Activated T-cell treated with anti-CD3 and anti-CD28 coated beads, Interleukin-2, amount 50 U/mL, for 72 hours (primary cell): ENCODE measurements at regions not wholly inside any gene's neighbourhood (a gene's known extent, or its start where the extent isn't known, plus 50 kb on each side); places are given as distances from the start of the nearest gene placed in this dataset.

Experiments
- ATAC-seq, 2 donors: fragments of 150-1000 bp; cut with Tn5 transposase; replicated peaks in 1 of 2; 2 replicates each; pipeline ENCODE4 v1.10.0; 2021; ENCODE audit warnings: moderate library complexity in 2 of 2, mild to moderate bottlenecking in 1 of 2
- DNase-seq, 2 donors: peaks; one replicate each; pipeline ENCODE4 v3.0.0; 2021 to 2022; ENCODE audit warnings: mixed read lengths in 1 of 2
- H3K27ac Mint-ChIP-seq: one replicate; pipeline ENCODE4 v1.8.0; 2022; ENCODE audit warnings: mild to moderate bottlenecking, moderate library complexity, mixed read lengths
- H3K27me3 Mint-ChIP-seq: one replicate; pipeline ENCODE4 v1.8.0; 2022; ENCODE audit warnings: low read depth, mixed read lengths
- H3K36me3 Mint-ChIP-seq, 2 donors: one replicate each; pipeline ENCODE4 v1.8.0; 2022; ENCODE audit warnings: mixed read lengths in 2 of 2, mild to moderate bottlenecking in 1 of 2; ENCODE audit not compliant: insufficient read depth in 2 of 2
- H3K4me1 Mint-ChIP-seq: one replicate; pipeline ENCODE4 v1.8.0; 2022; ENCODE audit warnings: low read depth, mixed read lengths
- H3K4me3 Mint-ChIP-seq, 2 donors: one replicate each; pipeline ENCODE4 v1.8.0; 2022; ENCODE audit warnings: mild to moderate bottlenecking in 2 of 2, mixed read lengths in 2 of 2, moderate library complexity in 2 of 2
- H3K9me3 Mint-ChIP-seq, 2 donors: one replicate each; pipeline ENCODE4 v1.8.0; 2022; ENCODE audit warnings: mixed read lengths in 2 of 2

DNA sequence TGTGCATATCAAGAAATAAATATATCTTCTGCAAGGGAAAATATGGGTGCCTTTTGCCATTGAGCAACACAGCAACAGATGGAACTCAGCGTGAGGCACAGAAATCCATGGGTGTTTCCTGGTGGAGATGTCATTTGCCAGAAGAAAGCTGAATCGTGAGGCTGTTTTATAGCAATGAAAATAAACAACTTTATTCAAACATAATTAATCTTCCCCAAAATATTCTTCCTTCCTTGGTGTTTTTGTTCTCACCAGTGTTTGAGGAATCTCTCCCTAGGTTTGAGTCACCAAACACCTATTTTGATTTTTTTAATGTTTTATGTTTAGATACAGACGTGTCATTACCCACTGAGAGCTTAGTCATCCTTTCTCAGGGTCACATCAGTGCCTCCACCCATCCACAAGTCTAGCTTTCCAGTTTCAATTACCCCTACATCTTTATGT is 65.8 kb upstream of the PAPPA start:
- H3K4me1 Mint-ChIP-seq = no peaks in the 10 kb centered on the region
- no peak overlapping the region for H3K27ac Mint-ChIP-seq
- no peak overlapping the region for H3K4me3 Mint-ChIP-seq
- DNase-seq (no peak), ATAC-seq (no peak)
- no peaks in the 10 kb centered on the region for H3K27me3 Mint-ChIP-seq
- H3K36me3 Mint-ChIP-seq = no peaks in the 10 kb centered on the region
- peaks cover 0 to 4% of the 10 kb centered on the region in 2 donors for H3K9me3 Mint-ChIP-seq

DNA sequence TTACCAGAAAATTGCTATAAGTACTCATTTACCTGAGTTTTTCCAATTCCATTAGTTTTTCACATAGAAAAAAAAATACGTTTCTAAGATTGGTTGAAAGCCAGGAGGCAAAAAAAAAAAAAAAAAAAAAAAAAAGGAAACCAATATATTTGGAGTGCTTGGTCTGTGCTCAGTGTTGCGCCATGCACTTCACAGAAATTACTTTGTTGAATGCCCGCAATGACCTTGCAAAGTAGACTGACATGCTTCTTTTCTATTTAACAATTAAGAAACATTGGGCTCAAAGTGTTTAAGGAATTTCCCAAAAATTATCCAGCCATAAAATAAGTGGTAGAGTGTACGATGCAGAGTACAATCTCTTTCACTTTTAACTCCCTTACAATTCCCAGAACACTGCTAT is 65.2 kb upstream of the PAPPA start:
- ATAC-seq = no peak

DNA sequence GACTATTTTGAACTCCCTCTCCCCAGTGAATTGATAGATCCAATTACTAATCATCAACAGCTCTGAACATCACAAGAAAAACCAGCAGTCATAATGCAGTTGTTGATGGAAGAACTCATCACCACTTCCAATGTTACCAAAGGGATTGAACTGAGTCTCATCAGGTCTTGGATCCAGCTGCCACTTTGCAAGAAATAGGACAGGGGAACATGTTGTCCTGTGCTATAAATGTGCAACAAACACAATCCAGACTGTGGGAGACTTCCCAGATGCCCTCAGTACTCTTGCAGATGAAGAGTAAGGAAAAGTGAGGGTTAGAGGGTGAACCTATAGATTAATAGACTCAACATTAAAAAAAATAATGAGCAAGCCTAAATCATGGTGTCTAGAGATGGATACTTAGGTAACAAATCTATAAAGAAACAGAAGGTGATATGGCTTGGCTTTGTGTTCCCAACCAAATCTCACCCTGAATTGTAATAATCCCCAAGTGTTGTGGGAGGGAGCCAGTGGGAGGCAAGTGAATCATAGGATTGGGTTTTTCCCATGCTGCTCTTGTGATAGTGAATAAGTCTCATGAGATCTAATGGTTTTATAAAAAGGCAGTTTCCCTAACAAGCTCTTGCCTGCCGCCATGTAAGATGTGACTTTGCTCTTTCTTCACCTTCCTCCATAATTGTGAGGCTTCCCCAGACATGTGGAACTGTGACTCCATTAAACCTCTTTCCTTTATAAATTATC is 63.4 kb upstream of the PAPPA start:
- H3K36me3 Mint-ChIP-seq = no peaks in the 10 kb centered on the region
- H3K4me1 Mint-ChIP-seq = no peaks in the 10 kb centered on the region
- H3K27ac Mint-ChIP-seq = no peak overlapping the region
- no peak for ATAC-seq
- no peak overlapping the region for H3K4me3 Mint-ChIP-seq
- H3K9me3 Mint-ChIP-seq = peaks cover 0 to 4% of the 10 kb centered on the region in 2 donors
- DNase-seq = no peak
- no peaks in the 10 kb centered on the region for H3K27me3 Mint-ChIP-seq

More for the DNA sequence above, 65.2 kb upstream of the PAPPA start:
- no peak for DNase-seq
- Mint-ChIP-seq H3K27ac (no peak overlapping the region), H3K27me3 (no peaks in the 10 kb centered on the region), H3K4me3 (no peak overlapping the region), H3K9me3 (peaks cover 0 to 4% of the 10 kb centered on the region in 2 donors), H3K36me3 (no peaks in the 10 kb centered on the region), H3K4me1 (no peaks in the 10 kb centered on the region)

DNA sequence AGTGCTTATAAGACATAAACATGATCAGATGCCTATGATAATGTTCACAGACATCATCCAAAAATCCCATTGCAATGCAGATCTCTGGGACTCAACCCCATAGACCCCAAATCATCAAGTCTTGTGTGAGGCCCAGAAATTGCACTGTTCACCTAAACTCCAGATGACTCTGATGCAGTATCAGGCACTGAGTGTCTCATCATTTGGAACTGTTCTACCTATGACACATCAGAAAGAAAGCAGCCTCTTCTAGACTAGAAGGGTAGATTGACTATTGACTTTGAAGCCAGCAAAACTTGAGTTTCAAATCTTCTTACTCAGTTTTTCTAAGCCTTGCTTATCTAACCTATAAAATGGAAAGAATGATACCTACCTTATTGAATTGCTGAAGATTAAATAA is 58.7 kb upstream of the PAPPA start:
- no peak overlapping the region for H3K27ac Mint-ChIP-seq
- no peaks in the 10 kb centered on the region for H3K27me3 Mint-ChIP-seq
- H3K36me3 Mint-ChIP-seq = no peaks in the 10 kb centered on the region
- no peak for DNase-seq
- ATAC-seq = no peak
- no peak overlapping the region for H3K4me3 Mint-ChIP-seq
- no peaks in the 10 kb centered on the region for H3K4me1 Mint-ChIP-seq
- H3K9me3 Mint-ChIP-seq = peaks cover 0 to 4% of the 10 kb centered on the region in 2 donors

DNA sequence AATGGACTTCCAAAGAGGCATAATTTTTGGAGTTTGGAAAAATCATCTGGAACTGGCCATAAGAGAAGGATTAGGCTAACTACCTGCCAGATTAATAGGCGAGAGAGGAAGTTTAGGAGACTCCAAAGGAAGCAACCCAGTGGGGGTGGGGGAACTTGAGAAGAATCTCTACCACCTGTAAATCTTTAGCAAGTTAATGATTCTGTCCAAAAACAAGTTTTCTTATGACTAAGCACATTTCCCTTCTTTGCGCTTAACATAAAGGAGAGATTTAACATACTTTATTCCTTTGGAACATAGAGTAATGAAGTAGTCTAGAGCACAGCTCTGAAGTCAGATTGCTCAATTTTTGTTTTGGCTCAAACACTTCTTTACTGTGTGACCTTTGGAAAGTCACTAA is 58.2 kb upstream of the PAPPA start:
- no peaks in the 10 kb centered on the region for H3K36me3 Mint-ChIP-seq
- no peaks in the 10 kb centered on the region for H3K27me3 Mint-ChIP-seq
- no peaks in the 10 kb centered on the region for H3K4me1 Mint-ChIP-seq
- peaks cover 0 to 4% of the 10 kb centered on the region in 2 donors for H3K9me3 Mint-ChIP-seq
- no peak overlapping the region for H3K27ac Mint-ChIP-seq
- H3K4me3 Mint-ChIP-seq = no peak overlapping the region
- ATAC-seq (no peak), DNase-seq (no peak)

DNA sequence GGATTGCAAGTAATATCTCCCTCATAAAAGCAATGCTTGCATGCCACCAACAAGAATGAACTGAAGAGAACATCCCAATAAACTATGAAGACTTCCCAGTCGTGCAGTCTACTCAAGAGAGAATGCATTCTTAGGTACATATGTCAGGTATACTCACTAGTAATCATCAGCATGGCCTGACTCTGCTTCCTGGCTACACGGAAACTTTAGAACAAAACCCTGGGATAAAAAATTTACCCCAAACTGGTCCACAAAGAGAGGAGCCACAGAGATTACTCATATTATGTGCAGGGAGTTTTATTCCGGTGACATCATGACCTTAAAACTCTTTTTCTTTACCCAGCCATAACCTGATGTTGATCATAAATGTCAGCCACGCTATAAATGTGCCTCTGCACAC is 57.5 kb upstream of the PAPPA start:
- Mint-ChIP-seq H3K36me3 (no peaks in the 10 kb centered on the region), H3K9me3 (peaks cover 0 to 4% of the 10 kb centered on the region in 2 donors), H3K27ac (no peak overlapping the region), H3K27me3 (no peaks in the 10 kb centered on the region), H3K4me1 (no peaks in the 10 kb centered on the region), H3K4me3 (no peak overlapping the region)
- ATAC-seq (no peak), DNase-seq (no peak)

DNA sequence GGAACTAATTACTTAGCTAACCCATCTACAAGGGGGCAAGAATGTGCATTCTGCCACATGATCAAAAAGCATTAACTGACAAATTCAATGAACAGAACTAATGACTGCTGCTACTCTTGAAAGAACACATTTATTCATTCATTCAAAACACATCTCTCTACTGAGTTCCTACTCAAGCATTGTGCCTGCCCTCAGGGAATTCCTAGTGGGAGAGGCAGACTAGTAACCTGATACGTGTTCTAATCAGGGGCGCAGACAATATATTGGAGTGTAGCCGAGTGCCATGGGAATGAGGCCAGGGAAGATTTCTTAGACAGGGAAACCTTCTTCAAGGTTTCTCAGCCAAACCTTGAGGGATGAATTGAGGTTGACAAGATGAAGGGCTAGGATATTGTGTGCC is 56.7 kb upstream of the PAPPA start:
- no peaks in the 10 kb centered on the region for H3K36me3 Mint-ChIP-seq
- no peak overlapping the region for H3K4me3 Mint-ChIP-seq
- no peak overlapping the region for H3K27ac Mint-ChIP-seq
- DNase-seq (no peak), ATAC-seq (no peak)
- peaks cover 0 to 4% of the 10 kb centered on the region in 2 donors for H3K9me3 Mint-ChIP-seq
- no peaks in the 10 kb centered on the region for H3K27me3 Mint-ChIP-seq
- no peaks in the 10 kb centered on the region for H3K4me1 Mint-ChIP-seq

DNA sequence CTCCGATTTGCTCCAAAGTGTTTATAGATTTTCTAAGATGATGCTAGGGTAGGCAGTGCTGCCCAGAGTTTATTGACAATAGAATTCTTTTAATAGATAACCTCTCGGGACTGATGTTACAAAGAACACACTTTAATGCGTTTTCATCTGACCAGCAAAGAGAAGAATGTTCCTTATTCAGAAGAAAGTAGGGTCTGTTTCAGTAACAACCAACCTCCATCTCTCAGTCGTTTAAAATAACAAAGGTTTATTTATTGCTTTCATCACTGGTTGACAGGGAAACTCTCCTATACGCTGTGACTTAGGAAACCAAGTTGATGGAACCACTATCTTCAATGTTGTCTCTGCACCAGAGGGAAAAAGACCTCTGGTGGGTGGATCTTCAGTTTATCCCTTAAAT is 55.1 kb upstream of the PAPPA start:
- Mint-ChIP-seq H3K27me3 (no peaks in the 10 kb centered on the region), H3K27ac (no peak overlapping the region), H3K36me3 (no peaks in the 10 kb centered on the region), H3K4me1 (no peaks in the 10 kb centered on the region), H3K4me3 (no peak overlapping the region), H3K9me3 (peaks cover 1 to 4% of the 10 kb centered on the region in 2 donors)
- DNase-seq = no peak
- no peak for ATAC-seq

DNA sequence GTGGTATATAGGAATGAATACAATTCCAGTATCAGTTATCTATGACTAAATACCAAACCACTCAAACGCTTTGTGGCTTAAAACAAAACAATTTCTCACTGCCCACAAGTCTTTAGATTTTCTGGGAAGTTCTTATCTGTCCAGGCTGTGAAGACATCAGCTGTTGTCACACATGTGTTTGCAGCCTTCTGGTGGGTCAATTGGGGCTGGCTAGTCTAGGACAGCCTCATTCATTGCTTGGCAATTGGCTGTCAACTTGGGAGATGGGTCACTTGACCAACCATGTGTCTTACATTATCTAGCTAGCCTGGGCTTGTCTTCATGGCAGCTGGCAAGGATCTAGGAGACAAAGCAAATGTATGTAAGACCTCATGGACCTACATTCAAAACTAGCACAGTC is 53.8 kb upstream of the PAPPA start:
- DNase-seq (no peak), ATAC-seq (no peak)
- Mint-ChIP-seq H3K27me3 (no peaks in the 10 kb centered on the region), H3K9me3 (peaks cover 2 to 4% of the 10 kb centered on the region in 2 donors), H3K27ac (no peak overlapping the region), H3K36me3 (no peaks in the 10 kb centered on the region), H3K4me3 (no peak overlapping the region), H3K4me1 (no peaks in the 10 kb centered on the region)

DNA sequence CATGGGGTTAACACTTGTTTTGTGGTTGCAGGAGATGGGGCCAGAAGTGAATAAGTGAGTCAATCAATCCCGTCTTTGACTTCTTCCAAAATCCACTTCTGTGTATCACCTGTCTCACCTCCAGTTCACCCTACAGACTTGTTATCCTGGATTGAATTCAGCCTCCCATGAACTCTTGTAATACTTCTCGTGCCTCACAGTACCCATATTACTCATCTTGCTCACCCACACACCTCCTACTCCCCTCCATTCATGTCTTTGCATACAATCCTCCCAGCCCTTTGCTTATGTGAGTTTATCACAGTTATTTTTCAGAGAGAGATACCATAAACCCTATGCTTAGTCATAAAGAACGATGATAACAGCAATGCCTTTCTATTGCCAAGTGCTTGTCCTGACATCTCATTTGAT is 52.9 kb upstream of the PAPPA start:
- Mint-ChIP-seq H3K27ac (no peak overlapping the region), H3K27me3 (no peaks in the 10 kb centered on the region), H3K9me3 (peaks cover 2 to 4% of the 10 kb centered on the region in 2 donors), H3K36me3 (no peaks in the 10 kb centered on the region), H3K4me1 (no peaks in the 10 kb centered on the region), H3K4me3 (no peak overlapping the region)
- ATAC-seq (no peak), DNase-seq (no peak)

DNA sequence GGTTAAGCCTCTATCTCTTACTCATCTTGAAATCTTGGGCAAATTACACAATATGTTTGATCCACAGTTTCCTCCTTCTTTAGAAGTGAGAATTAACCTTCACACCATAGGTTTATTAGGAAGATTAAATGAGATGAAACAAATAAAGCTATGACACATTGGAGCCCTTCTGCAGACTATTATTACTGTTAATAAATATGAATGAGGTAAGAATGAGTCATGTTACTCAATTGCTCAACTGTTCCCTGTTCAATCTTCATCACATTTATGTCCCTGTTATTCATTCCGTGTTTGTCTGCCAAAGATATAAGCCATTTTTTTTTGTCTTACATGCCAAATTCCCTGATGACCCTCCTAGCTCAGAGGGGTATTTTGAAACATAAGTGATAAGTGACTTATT is 52.1 kb upstream of the PAPPA start:
- Mint-ChIP-seq H3K4me3 (no peak overlapping the region), H3K36me3 (no peaks in the 10 kb centered on the region), H3K27ac (no peak overlapping the region), H3K27me3 (no peaks in the 10 kb centered on the region), H3K4me1 (no peaks in the 10 kb centered on the region), H3K9me3 (peaks cover 2 to 4% of the 10 kb centered on the region in 2 donors)
- no peak for ATAC-seq
- no peak for DNase-seq

DNA sequence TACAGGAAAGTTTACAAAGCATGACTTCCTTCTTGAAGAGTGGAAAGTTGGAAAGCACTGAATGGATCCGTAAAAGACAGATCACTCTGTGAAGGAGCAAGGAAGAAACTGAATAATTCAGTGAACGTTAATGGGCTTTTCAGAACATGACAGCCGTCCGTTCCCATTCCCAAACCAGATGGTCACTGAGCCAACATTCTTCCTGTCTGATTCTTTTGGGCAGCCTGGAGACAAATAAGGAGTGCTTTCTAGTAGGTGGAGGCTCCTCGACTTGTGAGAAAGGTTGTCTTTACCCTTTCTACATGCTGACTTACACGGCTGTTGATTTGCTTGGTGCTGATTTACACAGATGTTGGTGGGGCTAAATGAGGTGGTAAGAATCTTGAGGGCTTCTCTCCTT is 51.0 kb upstream of the PAPPA start:
- H3K9me3 Mint-ChIP-seq = peaks cover 2 to 4% of the 10 kb centered on the region in 2 donors
- no peaks in the 10 kb centered on the region for H3K27me3 Mint-ChIP-seq
- DNase-seq (no peak), ATAC-seq (no peak)
- no peak overlapping the region for H3K27ac Mint-ChIP-seq
- H3K36me3 Mint-ChIP-seq = no peaks in the 10 kb centered on the region
- H3K4me3 Mint-ChIP-seq = no peak overlapping the region
- H3K4me1 Mint-ChIP-seq = no peaks in the 10 kb centered on the region
